ENCODE measurements at regions not wholly inside any gene's neighbourhood (a gene's known extent, or its start where the extent isn't known, plus 50 kb on each side); places are given as distances from the start of the nearest gene placed in this dataset.

DNA sequence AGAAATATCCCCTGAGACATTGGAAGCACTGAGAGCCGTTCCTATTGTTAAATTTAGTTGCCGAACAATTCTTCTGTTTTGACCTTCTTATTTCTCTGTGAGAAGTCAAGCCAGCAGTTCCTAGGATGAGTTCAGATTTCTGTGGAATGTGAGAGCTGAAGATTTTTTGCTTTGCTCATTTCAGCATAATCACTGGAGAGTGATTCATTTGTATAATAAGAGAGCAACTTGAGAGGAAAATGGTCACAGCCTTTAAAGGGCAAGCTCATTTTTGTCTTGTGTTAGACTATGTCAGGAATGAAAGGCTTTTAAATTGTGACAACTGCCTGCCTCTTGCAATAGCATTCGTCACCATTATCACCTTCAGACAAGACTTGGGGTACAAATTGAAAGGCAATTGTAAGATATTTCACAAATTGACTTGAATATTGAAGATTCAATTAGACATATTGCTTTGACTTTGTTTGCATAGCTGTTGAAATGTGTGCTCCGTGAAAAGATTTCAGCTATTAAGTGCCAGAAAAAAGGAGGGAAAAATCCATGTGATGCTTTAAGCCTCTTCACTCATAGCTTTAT is 900.0 kb upstream of the GOT2 start:
- no peak for TF ChIP-seq GATA1 (IDR thresholded peaks at IDR 0.05; ENCODE audit: low read depth, low read length)
- no peak for TF ChIP-seq POLR2A (IDR thresholded peaks at IDR 0.05; ENCODE audit: low read length)
